Stomach (tissue), 8 donors: ENCODE measurements at regions not wholly inside any gene's neighbourhood (a gene's known extent, or its start where the extent isn't known, plus 50 kb on each side); places are given as distances from the start of the nearest gene placed in this dataset.

ENCODE experiments used
- DNase-seq, 2 donors: peaks; one replicate each; pipeline versions ENCODE4 v3.0.0 to v3.0.0-alpha.2; 2013 to 2019
- H3K27ac ChIP-seq, 5 donors: fragments of 200-600 bp in 4 of 5; sonication (generic) in 4 of 5; one replicate each; pipeline ENCODE4 v1.5.1; 2013 to 2019; ENCODE audit warnings: mild to moderate bottlenecking in 1 of 5, moderate library complexity in 1 of 5
- H3K27me3 ChIP-seq, 3 donors: fragments of 200-600 bp; sonication (generic); one replicate each; pipeline ENCODE4 v1.5.1; 2017 to 2019; ENCODE audit warnings: mixed run types in 1 of 3
- H3K36me3 ChIP-seq, 4 donors: fragments of 200-600 bp; sonication (generic); 1 replicate in 3 of 4; 2 replicates in 1 of 4; pipeline ENCODE4 v1.5.1; 2016 to 2019
- H3K4me1 ChIP-seq, 4 donors: fragments of 200-600 bp; sonication (generic); one replicate each; pipeline ENCODE4 v1.5.1; 2016 to 2019
- H3K4me3 ChIP-seq, 4 donors: fragments of 200-600 bp; sonication (generic) in 3 of 4; one replicate each; pipeline ENCODE4 v1.5.1; 2016 to 2019; ENCODE audit warnings: mild to moderate bottlenecking in 1 of 4
- H3K9me3 ChIP-seq, 4 donors: fragments of 200-600 bp; sonication (generic); one replicate each; pipeline ENCODE4 v1.5.1; 2016 to 2019
- CTCF ChIP-seq, 7 experiments: fragments of 450-650 bp in 4 of 7; fragments of 200-600 bp in 3 of 7; sonication (generic) in 3 of 7; IDR thresholded peaks; one replicate each; pipeline ENCODE4 v1.5.1; 2016 to 2019; ENCODE audit warnings: antibody characterized with exemption in 7 of 7, control low read depth in 2 of 7, mild to moderate bottlenecking in 1 of 7
- EP300 ChIP-seq: sonication (generic); formaldehyde crosslinking; IDR thresholded peaks from one replicate; pipeline ENCODE4 v1.6.1; 2017; ENCODE audit warnings: antibody characterized with exemption
- POLR2A ChIP-seq, 4 donors: fragments of 450-650 bp; IDR thresholded peaks; one replicate each; pipeline ENCODE4 v1.6.1; 2016; ENCODE audit warnings: antibody characterized with exemption in 4 of 4, control low read depth in 2 of 4, mild to moderate bottlenecking in 1 of 4, moderate library complexity in 1 of 4
- POLR2AphosphoS5 ChIP-seq, 3 donors: sonication (generic); formaldehyde crosslinking; IDR thresholded peaks; one replicate each; pipeline ENCODE4 v1.6.1; 2016; ENCODE audit warnings: antibody characterized with exemption in 3 of 3
- WGBS, 5 donors: extraction: QIAGEN DNeasy Blood & Tissue Kit in 3 of 5; methylation state at CpG; one replicate each; pipeline versions ENCODE4 v1.1.5 to v1.1.7; 2013 to 2018; 5-methylcytosine and 5-hydroxymethylcytosine counted together
- intact Hi-C: fragments of 100-400 bp; cut with DNase I; formaldehyde crosslinking; loops from one replicate; pipeline ENCODE4 v1.15.1; 2023; ENCODE audit warnings: low total_unique reads
- donor health status: healthy with polysubstance abuse.
- donor health status: Bipolar disorder and iron deficiency.
- donor health status: healthy.

GRCh38 chr13:69213396-69213795 lies 894.2 kb upstream of the ATXN8OS start:
- no peaks in the 10 kb centered on the region for H3K4me1 ChIP-seq
- no peaks in the 10 kb centered on the region for H3K27me3 ChIP-seq
- DNase-seq, result no peak
- 41 to 47% (median 45%) methylated on average over 4 of the region's 4 CpGs for WGBS, 5 donors
- no peak for TF ChIP-seq CTCF (IDR thresholded peaks at IDR 0.05)
- TF ChIP-seq POLR2AphosphoS5 (IDR thresholded peaks at IDR 0.05), result no peak
- no peak for TF ChIP-seq POLR2A (IDR thresholded peaks at IDR 0.05)
- TF ChIP-seq EP300, result no peak
- intact Hi-C loops, result no loop called here
- no peaks in the 10 kb centered on the region for H3K36me3 ChIP-seq
- H3K27ac ChIP-seq, result no peak overlapping the region
- no peak overlapping the region for H3K4me3 ChIP-seq
- no peaks in the 10 kb centered on the region for H3K9me3 ChIP-seq

GRCh38 chr13:69204620-69205019 lies 903.0 kb upstream of the ATXN8OS start:
- WGBS, 5 donors, result 47 to 85% (median 62%) methylated on average over 2 of the region's 2 CpGs
- no peaks in the 10 kb centered on the region for H3K9me3 ChIP-seq
- H3K4me3 ChIP-seq, result no peak overlapping the region
- intact Hi-C loops, result no loop called here
- DNase-seq, result no peak
- TF ChIP-seq POLR2AphosphoS5 (IDR thresholded peaks at IDR 0.05) (no peak), CTCF (IDR thresholded peaks at IDR 0.05) (no peak), EP300 (no peak), POLR2A (IDR thresholded peaks at IDR 0.05) (no peak)
- H3K4me1 ChIP-seq, result no peaks in the 10 kb centered on the region
- H3K27ac ChIP-seq, result no peak overlapping the region
- no peaks in the 10 kb centered on the region for H3K27me3 ChIP-seq
- H3K36me3 ChIP-seq, result no peaks in the 10 kb centered on the region

DNA sequence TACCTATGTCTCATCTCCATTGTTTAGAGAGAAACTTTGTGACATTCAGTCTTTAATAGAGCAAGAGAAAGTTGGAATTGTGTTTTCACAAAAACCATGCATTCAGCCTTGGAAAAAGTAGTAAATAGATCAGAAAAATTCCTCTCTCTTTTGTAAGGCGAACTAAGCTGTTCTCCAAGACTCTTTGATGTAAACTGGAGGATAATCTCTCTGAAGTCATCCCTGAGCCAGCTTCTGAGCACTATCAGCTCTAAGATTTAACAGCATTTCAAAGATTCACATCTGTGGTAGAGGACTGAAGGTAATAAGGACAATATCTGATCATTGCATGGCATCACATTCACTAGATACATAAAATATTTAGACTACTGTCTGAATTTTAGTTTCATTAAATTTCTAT lies 904.6 kb upstream of the ATXN8OS start:
- TF ChIP-seq EP300 (no peak), POLR2A (IDR thresholded peaks at IDR 0.05) (no peak), POLR2AphosphoS5 (IDR thresholded peaks at IDR 0.05) (no peak), CTCF (IDR thresholded peaks at IDR 0.05) (no peak)
- no peak overlapping the region for H3K27ac ChIP-seq
- intact Hi-C loops, result no loop called here
- no peak overlapping the region for H3K4me3 ChIP-seq
- H3K27me3 ChIP-seq, result no peaks in the 10 kb centered on the region
- H3K36me3 ChIP-seq, result no peaks in the 10 kb centered on the region
- no peaks in the 10 kb centered on the region for H3K9me3 ChIP-seq
- WGBS, 5 donors, result 68 to 96% (median 76%) methylated on average over 1 of the region's 1 CpG
- H3K4me1 ChIP-seq, result no peaks in the 10 kb centered on the region
- DNase-seq, result no peak

GRCh38 chr13:69199664-69200063 lies 908.0 kb upstream of the ATXN8OS start:
- intact Hi-C loops, result no loop called here
- 27 to 54% (median 48%) methylated on average over 5 of the region's 5 CpGs for WGBS, 5 donors
- H3K9me3 ChIP-seq, result no peaks in the 10 kb centered on the region
- H3K4me1 ChIP-seq, result no peaks in the 10 kb centered on the region
- H3K27ac ChIP-seq, result no peak overlapping the region
- H3K36me3 ChIP-seq, result no peaks in the 10 kb centered on the region
- no peaks in the 10 kb centered on the region for H3K27me3 ChIP-seq
- no peak for TF ChIP-seq POLR2AphosphoS5 (IDR thresholded peaks at IDR 0.05)
- TF ChIP-seq EP300, result no peak
- no peak for TF ChIP-seq POLR2A (IDR thresholded peaks at IDR 0.05)
- TF ChIP-seq CTCF (IDR thresholded peaks at IDR 0.05), result no peak
- DNase-seq, result no peak
- H3K4me3 ChIP-seq, result no peak overlapping the region
